GOT3 (cell line): ENCODE measurements at regions not wholly inside any gene's neighbourhood (a gene's known extent, or its start where the extent isn't known, plus 50 kb on each side); places are given as distances from the start of the nearest gene placed in this dataset.

Experiments used
- DNase-seq: peaks from one replicate; lab custom pipeline; 2025; ENCODE audit warnings: mixed read lengths; lab: John Stamatoyannopoulos, UW

- no peak for DNase-seq
Observed at GRCh38 chr21:38658511-38658910, 147.2 kb upstream of the ETS2 start.

- DNase-seq: no peak
Observed at GRCh38 chr21:38659936-38660332, 145.8 kb upstream of the ETS2 start.

- no peak for DNase-seq
Observed at GRCh38 chr21:38660333-38661196, 145.2 kb upstream of the ETS2 start.

- DNase-seq: no peak
Observed at GRCh38 chr21:38661197-38661871, 144.4 kb upstream of the ETS2 start.

GRCh38 chr21:38661889-38662568 lies 143.7 kb upstream of the ETS2 start:
- DNase-seq: no peak

GRCh38 chr21:38663282-38663681 lies 142.4 kb upstream of the ETS2 start:
- DNase-seq: no peak

- no peak for DNase-seq
Observed at GRCh38 chr21:38664315-38664714, 141.4 kb upstream of the ETS2 start.

GRCh38 chr21:38664841-38665240 lies 140.9 kb upstream of the ETS2 start:
- DNase-seq: no peak

- no peak for DNase-seq
Observed at GRCh38 chr21:38667291-38667870, 138.3 kb upstream of the ETS2 start.

GRCh38 chr21:38668067-38668466 lies 137.7 kb upstream of the ETS2 start:
- DNase-seq: no peak

GRCh38 chr21:38668541-38668940 lies 137.2 kb upstream of the ETS2 start:
- DNase-seq: no peak

- no peak for DNase-seq
Observed at GRCh38 chr21:38669186-38669585, 136.5 kb upstream of the ETS2 start.

- DNase-seq: no peak
Observed at GRCh38 chr21:38670861-38671260, 134.9 kb upstream of the ETS2 start.

GRCh38 chr21:38671773-38672172 lies 134.0 kb upstream of the ETS2 start:
- no peak for DNase-seq

GRCh38 chr21:38675182-38675824 lies 130.4 kb upstream of the ETS2 start:
- DNase-seq: no peak

GRCh38 chr21:38678827-38679226 lies 126.9 kb upstream of the ETS2 start:
- DNase-seq: no peak

GRCh38 chr21:38679534-38679933 lies 126.2 kb upstream of the ETS2 start:
- DNase-seq: no peak

GRCh38 chr21:38680401-38680800 lies 125.3 kb upstream of the ETS2 start:
- no peak for DNase-seq

- no peak for DNase-seq
Observed at GRCh38 chr21:38683222-38683621, 122.5 kb upstream of the ETS2 start.

GRCh38 chr21:38688068-38688467 lies 117.7 kb upstream of the ETS2 start:
- no peak for DNase-seq

- no peak for DNase-seq
Observed at GRCh38 chr21:38691631-38692030, 114.1 kb upstream of the ETS2 start.

- no peak for DNase-seq
Observed at GRCh38 chr21:38696579-38696978, 109.2 kb upstream of the ETS2 start.
